A673 (cell line): ENCODE measurements at regions not wholly inside any gene's neighbourhood (a gene's known extent, or its start where the extent isn't known, plus 50 kb on each side); places are given as distances from the start of the nearest gene placed in this dataset.
A peak's percentile ranks its signal among the peaks of the same experiment; 100 is the strongest.

ENCODE experiments used
- BruUV-seq: library from RNA; stranded (reverse); fragments of 400-500 nt; replicated peaks from 2 replicates; lab custom pipeline; 2021; lab: Mats Ljungman, UMichigan
- CTCF ChIA-PET: fragments of 300-600 bp; sonication (Branson Sonifier 250); formaldehyde crosslinking; loops from one replicate; lab custom pipeline; 2022; ENCODE audit warnings: antibody characterized with exemption; lab: Charles Lee
- POLR2A ChIA-PET: fragments of 300-600 bp; sonication (Branson Sonifier 250); formaldehyde crosslinking; loops from one replicate; lab custom pipeline; 2022; ENCODE audit warnings: antibody characterized with exemption; ENCODE audit not compliant: low non-redundant PET; lab: Charles Lee
- DNase-seq: peaks from one replicate; pipeline ENCODE4 v3.0.0-alpha.2; 2015; ENCODE audit warnings: low spot score
- H3K27ac ChIP-seq: fragments of 200-600 bp; sonication (generic); 2 replicates; pipeline ENCODE4 v1.5.1; 2016; ENCODE audit warnings: mixed run types, low read depth, mild to moderate bottlenecking, mixed read lengths, antibody characterized with exemption, low read length; ENCODE audit not compliant: poor library complexity, severe bottlenecking
- H3K27me3 ChIP-seq: fragments of 200-600 bp; sonication (generic); replicated peaks from 2 replicates; pipeline ENCODE4 v1.6.1; 2017; ENCODE audit warnings: mixed run types, low read depth, mild to moderate bottlenecking, mixed read lengths, antibody characterized with exemption, low read length; ENCODE audit not compliant: insufficient read depth, poor library complexity
- H3K36me3 ChIP-seq: fragments of 200-600 bp; sonication (generic); 2 replicates; pipeline ENCODE4 v1.6.1; 2016; ENCODE audit warnings: mixed run types, mild to moderate bottlenecking, mixed read lengths, antibody characterized with exemption, low read length; ENCODE audit not compliant: insufficient read depth, poor library complexity, severe bottlenecking
- H3K4me1 ChIP-seq: fragments of 200-600 bp; sonication (generic); 2 replicates; pipeline ENCODE4 v1.6.1; 2017; ENCODE audit warnings: mixed run types, mild to moderate bottlenecking, mixed read lengths, antibody characterized with exemption, low read length; ENCODE audit not compliant: insufficient read depth, poor library complexity, severe bottlenecking
- H3K4me3 ChIP-seq: fragments of 200-600 bp; sonication (generic); 2 replicates; pipeline ENCODE4 v1.5.1; 2016; ENCODE audit warnings: low read depth, mixed run types, mild to moderate bottlenecking, mixed read lengths, low read length; ENCODE audit not compliant: poor library complexity, severe bottlenecking
- H3K9me3 ChIP-seq: fragments of 200-600 bp; sonication (generic); 2 replicates; pipeline ENCODE4 v1.6.1; 2016; ENCODE audit warnings: mixed run types, low read depth, mild to moderate bottlenecking, mixed read lengths, antibody characterized with exemption, low read length; ENCODE audit not compliant: poor library complexity, severe bottlenecking
- EZH2 ChIP-seq: fragments of 200-600 bp; sonication (generic); IDR thresholded peaks from 2 replicates; pipeline ENCODE4 v1.6.1; 2017; ENCODE audit warnings: borderline replicate concordance, low read depth, mild to moderate bottlenecking, mixed read lengths, antibody characterized with exemption, low read length; ENCODE audit not compliant: poor library complexity, severe bottlenecking
- intact Hi-C: fragments of 100-400 bp; cut with micrococcal nuclease; formaldehyde crosslinking; loops from one replicate; pipeline ENCODE4 v1.10.0; 2022; ENCODE audit not compliant: unreplicated experiment
- TF ChIP-seq, protein P1 (sequence below): fragments of 300-800, 200-600 bp; sonication (generic); conservative IDR thresholded peaks from 2 replicates; pipeline ENCODE4 v1.5.1; 2017; ENCODE audit warnings: low read depth, mild to moderate bottlenecking, antibody characterized with exemption, low read length, moderate library complexity, mixed read lengths

DNA sequence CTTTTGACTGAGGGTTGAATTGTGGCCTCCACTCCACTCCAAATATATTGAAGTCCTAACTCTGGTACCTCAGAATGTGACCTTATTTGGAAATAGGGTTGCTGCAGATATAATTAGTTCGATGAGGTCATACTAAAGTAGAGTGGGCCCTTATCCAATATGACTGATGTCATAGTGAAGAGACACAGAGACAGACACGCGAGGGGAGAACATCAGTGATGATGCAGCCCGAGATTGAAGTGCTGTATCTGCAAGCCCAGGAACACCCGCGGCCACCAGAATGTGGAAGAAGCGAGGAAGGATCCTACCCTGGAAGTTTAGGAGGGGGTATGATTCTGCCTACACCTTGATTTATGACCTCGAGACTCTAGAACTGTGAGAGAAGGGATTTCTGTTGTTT lies 279.0 kb downstream of the ANKRD50 start:
- intact Hi-C loops: no loop called here
- Histone ChIP-seq H3K36me3 (no peaks in the 10 kb centered on the region), H3K4me1 (peaks cover 34% of the 10 kb centered on the region), H3K4me3 (no peak overlapping the region), H3K27ac (no peak overlapping the region), H3K27me3 (no peaks in the 10 kb centered on the region), H3K9me3 (no peaks in the 10 kb centered on the region)
- POLR2A ChIA-PET: no interaction called here
- CTCF ChIA-PET: no interaction called here
- no peak for TF ChIP-seq EZH2
- TF ChIP-seq, protein P1, sequence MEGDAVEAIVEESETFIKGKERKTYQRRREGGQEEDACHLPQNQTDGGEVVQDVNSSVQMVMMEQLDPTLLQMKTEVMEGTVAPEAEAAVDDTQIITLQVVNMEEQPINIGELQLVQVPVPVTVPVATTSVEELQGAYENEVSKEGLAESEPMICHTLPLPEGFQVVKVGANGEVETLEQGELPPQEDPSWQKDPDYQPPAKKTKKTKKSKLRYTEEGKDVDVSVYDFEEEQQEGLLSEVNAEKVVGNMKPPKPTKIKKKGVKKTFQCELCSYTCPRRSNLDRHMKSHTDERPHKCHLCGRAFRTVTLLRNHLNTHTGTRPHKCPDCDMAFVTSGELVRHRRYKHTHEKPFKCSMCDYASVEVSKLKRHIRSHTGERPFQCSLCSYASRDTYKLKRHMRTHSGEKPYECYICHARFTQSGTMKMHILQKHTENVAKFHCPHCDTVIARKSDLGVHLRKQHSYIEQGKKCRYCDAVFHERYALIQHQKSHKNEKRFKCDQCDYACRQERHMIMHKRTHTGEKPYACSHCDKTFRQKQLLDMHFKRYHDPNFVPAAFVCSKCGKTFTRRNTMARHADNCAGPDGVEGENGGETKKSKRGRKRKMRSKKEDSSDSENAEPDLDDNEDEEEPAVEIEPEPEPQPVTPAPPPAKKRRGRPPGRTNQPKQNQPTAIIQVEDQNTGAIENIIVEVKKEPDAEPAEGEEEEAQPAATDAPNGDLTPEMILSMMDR: no peak
- BruUV-seq: no TSS peak
- peak; percentile 29 for DNase-seq

DNA sequence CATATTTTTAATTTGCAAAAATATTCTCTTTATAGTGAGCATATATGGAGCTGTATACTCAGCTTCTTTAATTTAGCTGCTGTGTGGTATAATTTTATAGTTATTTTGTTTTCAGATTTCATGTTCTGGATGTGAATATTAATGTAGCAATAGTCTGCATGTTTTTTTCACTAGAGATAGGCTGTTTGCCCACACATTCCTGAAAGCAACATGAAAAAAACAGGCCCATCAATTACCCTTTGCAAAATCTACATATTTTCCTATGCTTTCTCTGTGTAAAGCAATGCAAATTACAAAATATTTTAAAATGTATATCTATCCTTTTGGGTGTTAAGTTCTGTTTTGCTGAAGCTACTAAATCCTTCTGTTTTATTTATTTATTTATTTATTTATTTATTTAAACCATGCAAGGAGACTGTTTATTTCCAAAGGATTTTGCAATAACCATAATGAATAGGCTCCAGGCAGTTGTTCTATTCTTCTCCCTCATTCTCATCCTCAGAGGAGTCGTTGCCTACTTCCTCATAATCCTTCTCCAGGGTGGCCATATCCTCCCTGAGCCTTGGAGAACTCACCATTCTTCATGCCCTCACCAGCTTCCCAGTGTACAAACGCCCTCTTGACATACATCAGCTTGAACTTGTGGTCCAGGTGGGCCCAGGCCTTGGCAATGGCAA lies 277.1 kb downstream of the ANKRD50 start:
- BruUV-seq: no TSS peak
- Histone ChIP-seq H3K27ac (no peak overlapping the region), H3K36me3 (no peaks in the 10 kb centered on the region), H3K4me1 (peaks cover 18% of the 10 kb centered on the region), H3K9me3 (no peaks in the 10 kb centered on the region), H3K4me3 (no peak overlapping the region), H3K27me3 (no peaks in the 10 kb centered on the region)
- DNase-seq: no peak
- TF ChIP-seq, protein P1: no peak
- no peak for TF ChIP-seq EZH2
- ChIA-PET CTCF (no interaction called here), POLR2A (no interaction called here)
- intact Hi-C loops: no loop called here

DNA sequence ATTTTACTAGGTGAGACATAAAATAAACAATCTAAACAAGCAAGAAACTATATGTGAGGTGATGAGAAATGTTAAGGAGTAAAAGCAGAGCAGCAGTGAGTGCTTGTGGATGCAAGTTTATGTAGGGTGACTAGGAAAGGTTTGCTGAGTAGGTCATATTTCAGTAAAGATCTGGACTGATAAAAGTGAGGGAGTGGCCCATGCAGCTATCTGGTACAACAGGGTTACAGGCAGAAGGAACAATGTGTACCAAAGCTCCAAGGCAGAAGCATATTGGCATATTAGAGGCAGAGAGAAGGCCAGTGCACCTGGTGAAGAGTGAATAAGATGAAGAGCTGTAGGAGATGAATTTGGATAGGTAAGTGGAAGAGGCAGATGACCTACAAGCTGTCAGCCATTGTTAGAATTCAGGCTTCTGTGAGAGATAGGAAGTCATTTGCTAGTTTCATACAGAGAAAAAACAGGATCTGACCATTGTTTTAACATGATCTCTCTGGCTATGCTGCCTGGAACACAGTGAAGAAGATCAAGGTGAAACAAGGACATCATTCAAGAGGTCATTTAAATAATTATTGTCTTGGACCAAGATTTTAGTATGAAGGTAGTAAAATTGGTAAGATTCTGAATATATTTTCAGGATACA lies 274.6 kb downstream of the ANKRD50 start:
- BruUV-seq: no TSS peak
- TF ChIP-seq, protein P1: no peak
- no peak for TF ChIP-seq EZH2
- intact Hi-C loops: no loop called here
- Histone ChIP-seq H3K9me3 (no peaks in the 10 kb centered on the region), H3K27me3 (no peaks in the 10 kb centered on the region), H3K27ac (no peak overlapping the region), H3K36me3 (no peaks in the 10 kb centered on the region), H3K4me1 (peaks cover 2% of the 10 kb centered on the region), H3K4me3 (no peak overlapping the region)
- DNase-seq: no peak
- POLR2A ChIA-PET: no interaction called here
- CTCF ChIA-PET: no interaction called here
